Hepatic stellate cell (primary cell): ENCODE measurements at regions not wholly inside any gene's neighbourhood (a gene's known extent, or its start where the extent isn't known, plus 50 kb on each side); places are given as distances from the start of the nearest gene placed in this dataset.

Source experiments
- DNase-seq: peaks from one replicate; pipeline ENCODE4 v3.0.0; 2011; ENCODE audit warnings: low spot score

GRCh38 chr9:27888661-27889295, 315.5 kb upstream of the C9orf72 start:
- DNase-seq = no peak

GRCh38 chr9:27924502-27924901, 351.2 kb upstream of the C9orf72 start:
- no peak for DNase-seq

GRCh38 chr9:27925815-27926214, 352.5 kb upstream of the C9orf72 start:
- DNase-seq = no peak

- DNase-seq = no peak
Observed at GRCh38 chr9:27929841-27930240, 356.6 kb upstream of the C9orf72 start.

GRCh38 chr9:27933210-27934025, 360.1 kb upstream of the C9orf72 start:
- DNase-seq = no peak

- no peak for DNase-seq
Observed at GRCh38 chr9:27934471-27934870, 361.2 kb upstream of the C9orf72 start.

GRCh38 chr9:27939186-27939585, 365.9 kb upstream of the C9orf72 start:
- no peak for DNase-seq

- DNase-seq = no peak
Observed at GRCh38 chr9:27940535-27940934, 367.3 kb upstream of the C9orf72 start.

- no peak for DNase-seq
Observed at GRCh38 chr9:27943501-27943900, 370.2 kb upstream of the C9orf72 start.

- DNase-seq = no peak
Observed at GRCh38 chr9:27945386-27945785, 372.1 kb upstream of the C9orf72 start.

- DNase-seq = no peak
Observed at GRCh38 chr9:27950382-27950781, 377.1 kb upstream of the C9orf72 start.

GRCh38 chr9:27954858-27955257, 381.6 kb upstream of the C9orf72 start:
- no peak for DNase-seq

GRCh38 chr9:27963836-27964235, 390.6 kb upstream of the C9orf72 start:
- no peak for DNase-seq

GRCh38 chr9:27967210-27967609, 393.9 kb upstream of the C9orf72 start:
- no peak for DNase-seq

- DNase-seq = no peak
Observed at GRCh38 chr9:27977931-27978330, 404.6 kb upstream of the C9orf72 start.

GRCh38 chr9:27985714-27986113, 412.4 kb upstream of the C9orf72 start:
- DNase-seq = no peak

- DNase-seq = no peak
Observed at GRCh38 chr9:27990524-27990923, 417.2 kb upstream of the C9orf72 start.

GRCh38 chr9:27991221-27991620, 417.9 kb upstream of the C9orf72 start:
- no peak for DNase-seq

- DNase-seq = no peak
Observed at GRCh38 chr9:28001096-28001495, 427.8 kb upstream of the C9orf72 start.

GRCh38 chr9:28004900-28005299, 431.6 kb upstream of the C9orf72 start:
- DNase-seq = no peak

GRCh38 chr9:28005779-28006178, 432.5 kb upstream of the C9orf72 start:
- no peak for DNase-seq

- no peak for DNase-seq
Observed at GRCh38 chr9:28007097-28007817, 434.0 kb upstream of the C9orf72 start.

GRCh38 chr9:28014212-28014611, 440.9 kb upstream of the C9orf72 start:
- no peak for DNase-seq
